ENCODE measurements at regions not wholly inside any gene's neighbourhood (a gene's known extent, or its start where the extent isn't known, plus 50 kb on each side); places are given as distances from the start of the nearest gene placed in this dataset.

GRCh38 chr10:4623757-4624420 is 202.1 kb upstream of the AKR1E2 start:
- TF ChIP-seq CTCF (IDR thresholded peaks at IDR 0.05; ENCODE audit: poor library complexity) = no peak
- TF ChIP-seq EZH2 (IDR thresholded peaks at IDR 0.05; ENCODE audit: borderline replicate concordance) = no peak
- no peak for TF ChIP-seq EZH2phosphoT487 (IDR thresholded peaks at IDR 0.05; ENCODE audit: low read depth, severe bottlenecking, unreplicated experiment)
